Tibial nerve (tissue), 3 donors: ENCODE measurements at regions not wholly inside any gene's neighbourhood (a gene's known extent, or its start where the extent isn't known, plus 50 kb on each side); places are given as distances from the start of the nearest gene placed in this dataset.

Source experiments
- POLR2A ChIP-seq, 2 donors: fragments of 450-650 bp; IDR thresholded peaks; one replicate each; pipeline ENCODE4 v1.6.1; 2017; ENCODE audit warnings: antibody characterized with exemption in 2 of 2, mild to moderate bottlenecking in 2 of 2, moderate library complexity in 2 of 2
- TF ChIP-seq, protein P1 (sequence below), 5 experiments: fragments of 200-600 bp in 3 of 5; fragments of 450-650 bp in 2 of 5; sonication (generic) in 3 of 5; IDR thresholded peaks; one replicate each; pipeline ENCODE4 v1.5.1; 2016 to 2019; ENCODE audit warnings: antibody characterized with exemption in 5 of 5, mild to moderate bottlenecking in 3 of 5, moderate library complexity in 2 of 5

DNA sequence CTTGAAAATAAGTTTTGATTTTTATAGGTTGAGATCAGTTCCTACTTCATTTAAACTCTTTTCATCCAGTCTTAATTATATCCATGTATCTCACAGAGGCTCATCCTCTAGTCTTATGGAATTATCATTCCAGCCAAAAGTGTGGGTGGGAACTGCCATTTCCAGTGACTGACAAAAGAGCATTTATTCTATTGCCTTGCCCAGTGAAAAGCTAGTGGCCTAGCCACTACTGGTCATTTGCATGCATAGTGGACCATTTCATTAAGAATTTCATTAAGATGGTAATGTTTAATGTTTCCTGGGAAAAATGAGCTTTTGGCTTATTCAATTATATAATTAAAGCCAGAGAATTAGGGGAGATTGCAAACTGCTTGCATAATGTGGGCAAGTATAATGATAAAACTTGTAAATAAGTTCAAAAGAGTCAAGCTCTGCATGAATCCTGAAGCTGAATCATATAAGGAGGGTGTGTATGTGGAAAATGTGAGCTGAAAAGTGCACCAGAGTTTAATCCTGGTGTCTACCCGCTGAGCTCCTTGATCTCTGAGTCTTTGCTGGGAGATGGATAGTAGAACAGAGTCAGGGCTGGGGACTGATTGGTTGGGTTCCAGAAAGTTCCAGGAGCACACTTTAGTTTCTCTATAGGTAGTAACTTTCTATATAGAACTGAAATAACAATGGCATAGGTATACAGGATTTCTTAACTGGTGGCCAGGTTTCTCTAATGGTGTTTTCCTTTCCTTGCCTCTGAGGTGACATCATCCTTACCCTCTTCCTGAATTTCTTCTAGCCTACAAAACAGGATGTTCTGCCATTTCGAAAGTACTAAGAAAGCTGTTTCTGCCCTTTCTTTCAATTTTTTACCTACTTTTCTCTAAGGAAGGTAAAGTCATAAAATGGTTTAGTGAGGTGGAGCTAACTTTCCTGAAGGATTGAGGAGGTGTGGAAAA is 78.5 kb downstream of the KIF4B start:
- TF ChIP-seq POLR2A (IDR thresholded peaks at IDR 0.05): no peak
- TF ChIP-seq, protein P1, sequence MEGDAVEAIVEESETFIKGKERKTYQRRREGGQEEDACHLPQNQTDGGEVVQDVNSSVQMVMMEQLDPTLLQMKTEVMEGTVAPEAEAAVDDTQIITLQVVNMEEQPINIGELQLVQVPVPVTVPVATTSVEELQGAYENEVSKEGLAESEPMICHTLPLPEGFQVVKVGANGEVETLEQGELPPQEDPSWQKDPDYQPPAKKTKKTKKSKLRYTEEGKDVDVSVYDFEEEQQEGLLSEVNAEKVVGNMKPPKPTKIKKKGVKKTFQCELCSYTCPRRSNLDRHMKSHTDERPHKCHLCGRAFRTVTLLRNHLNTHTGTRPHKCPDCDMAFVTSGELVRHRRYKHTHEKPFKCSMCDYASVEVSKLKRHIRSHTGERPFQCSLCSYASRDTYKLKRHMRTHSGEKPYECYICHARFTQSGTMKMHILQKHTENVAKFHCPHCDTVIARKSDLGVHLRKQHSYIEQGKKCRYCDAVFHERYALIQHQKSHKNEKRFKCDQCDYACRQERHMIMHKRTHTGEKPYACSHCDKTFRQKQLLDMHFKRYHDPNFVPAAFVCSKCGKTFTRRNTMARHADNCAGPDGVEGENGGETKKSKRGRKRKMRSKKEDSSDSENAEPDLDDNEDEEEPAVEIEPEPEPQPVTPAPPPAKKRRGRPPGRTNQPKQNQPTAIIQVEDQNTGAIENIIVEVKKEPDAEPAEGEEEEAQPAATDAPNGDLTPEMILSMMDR (IDR thresholded peaks at IDR 0.05): no peak
